ENCODE measurements at regions not wholly inside any gene's neighbourhood (a gene's known extent, or its start where the extent isn't known, plus 50 kb on each side); places are given as distances from the start of the nearest gene placed in this dataset.

DNA sequence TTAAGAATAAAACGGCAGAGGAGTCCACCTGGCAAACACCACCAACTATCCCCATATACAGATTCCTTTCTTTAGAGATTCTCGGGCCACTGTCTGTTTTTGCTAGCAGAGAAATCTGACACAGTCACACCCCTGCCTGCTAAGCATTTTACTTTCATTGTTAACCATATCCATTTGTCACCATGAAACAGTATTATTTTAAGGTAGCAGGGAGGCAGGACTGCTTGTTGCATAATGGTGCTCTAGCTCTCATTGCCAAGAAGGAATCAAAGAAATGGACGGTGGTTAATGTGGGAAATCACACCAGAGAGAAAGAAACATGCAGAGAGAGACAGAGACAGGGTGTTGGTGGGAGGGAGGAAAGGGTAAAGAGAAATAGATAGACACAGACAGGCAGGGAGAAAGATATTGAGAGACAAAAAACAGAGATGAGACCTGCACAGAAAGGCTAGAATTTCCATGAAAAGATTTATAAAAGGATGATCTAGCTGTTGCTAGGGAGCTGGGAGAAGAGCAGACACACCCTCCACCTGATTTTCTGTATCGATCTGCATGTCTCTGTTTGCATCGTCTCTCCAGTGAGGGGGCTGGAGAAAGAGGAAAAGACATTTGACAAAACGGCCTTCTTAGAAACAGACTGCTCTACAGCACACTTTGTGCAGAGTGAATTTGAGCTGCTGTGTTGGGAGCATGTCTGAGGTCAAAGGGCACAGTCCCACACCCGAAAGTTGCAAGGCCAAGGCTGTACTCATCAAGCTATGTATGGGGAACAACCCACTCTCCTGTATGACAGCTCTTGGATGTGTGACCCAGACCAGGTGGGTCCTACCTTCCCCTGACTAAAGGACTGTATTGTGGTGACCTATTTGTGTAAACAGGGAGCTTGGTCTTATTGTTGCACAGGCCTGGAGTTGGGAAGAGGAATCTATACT lies 303.1 kb downstream of the FZD1 start:
- no peaks in the 10 kb centered on the region for H3K79me2 ChIP-seq (ENCODE audit: insufficient read depth, low read length)
- DNase-seq (ENCODE audit: low read depth, low spot score) (no peak), ATAC-seq (no peak)
- no peaks in the 10 kb centered on the region for H3K27me3 ChIP-seq (ENCODE audit: insufficient read depth, low read length)
- no peak overlapping the region for H3K4me2 ChIP-seq (ENCODE audit: low read length)
- RAD21 ChIA-PET (ENCODE audit: low non-redundant PET in 1 of 2, low total read pairs in 2 of 2, uncharacterized antibody in 2 of 2, unreplicated experiment in 2 of 2), result interaction anchor here in 1 of 2 experiments (0.6 kb wide), 1 partner anchor 185 kb away, joined by 3 read pairs; no protein-coding TSS in a partner anchor
- H2AFZ ChIP-seq (ENCODE audit: low read depth, low read length, poor library complexity, severe bottlenecking), result no peak overlapping the region
- no peak overlapping the region for H3K9ac ChIP-seq (ENCODE audit: low read length)
- TF ChIP-seq JUND (IDR thresholded peaks at IDR 0.05) (no peak), EGR1 (IDR thresholded peaks at IDR 0.05; ENCODE audit: low read depth) (no peak), SIN3A (IDR thresholded peaks at IDR 0.05; ENCODE audit: low read depth) (no peak), SRF (IDR thresholded peaks at IDR 0.05; ENCODE audit: low read depth) (no peak), ELF1 (IDR thresholded peaks at IDR 0.05; ENCODE audit: borderline replicate concordance, low read depth) (no peak), FOSL1 (IDR thresholded peaks at IDR 0.05; ENCODE audit: low read depth) (no peak), SP1 (IDR thresholded peaks at IDR 0.05; ENCODE audit: low read depth) (no peak), CBX3 (IDR thresholded peaks at IDR 0.05; ENCODE audit: low read depth) (no peak), YY1 (IDR thresholded peaks at IDR 0.05; ENCODE audit: extremely low read depth, insufficient replicate concordance, low read depth, low read length) (no peak), EZH2 (IDR thresholded peaks at IDR 0.05) (no peak)
- TF ChIP-seq, protein P1, sequence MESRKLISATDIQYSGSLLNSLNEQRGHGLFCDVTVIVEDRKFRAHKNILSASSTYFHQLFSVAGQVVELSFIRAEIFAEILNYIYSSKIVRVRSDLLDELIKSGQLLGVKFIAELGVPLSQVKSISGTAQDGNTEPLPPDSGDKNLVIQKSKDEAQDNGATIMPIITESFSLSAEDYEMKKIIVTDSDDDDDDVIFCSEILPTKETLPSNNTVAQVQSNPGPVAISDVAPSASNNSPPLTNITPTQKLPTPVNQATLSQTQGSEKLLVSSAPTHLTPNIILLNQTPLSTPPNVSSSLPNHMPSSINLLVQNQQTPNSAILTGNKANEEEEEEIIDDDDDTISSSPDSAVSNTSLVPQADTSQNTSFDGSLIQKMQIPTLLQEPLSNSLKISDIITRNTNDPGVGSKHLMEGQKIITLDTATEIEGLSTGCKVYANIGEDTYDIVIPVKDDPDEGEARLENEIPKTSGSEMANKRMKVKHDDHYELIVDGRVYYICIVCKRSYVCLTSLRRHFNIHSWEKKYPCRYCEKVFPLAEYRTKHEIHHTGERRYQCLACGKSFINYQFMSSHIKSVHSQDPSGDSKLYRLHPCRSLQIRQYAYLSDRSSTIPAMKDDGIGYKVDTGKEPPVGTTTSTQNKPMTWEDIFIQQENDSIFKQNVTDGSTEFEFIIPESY (IDR thresholded peaks at IDR 0.05; ENCODE audit: extremely low read depth, insufficient replicate concordance, low read length), result no peak
- TF ChIP-seq, protein P2, sequence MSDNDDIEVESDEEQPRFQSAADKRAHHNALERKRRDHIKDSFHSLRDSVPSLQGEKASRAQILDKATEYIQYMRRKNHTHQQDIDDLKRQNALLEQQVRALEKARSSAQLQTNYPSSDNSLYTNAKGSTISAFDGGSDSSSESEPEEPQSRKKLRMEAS (IDR thresholded peaks at IDR 0.05), result no peak
- TF ChIP-seq, protein P3, sequence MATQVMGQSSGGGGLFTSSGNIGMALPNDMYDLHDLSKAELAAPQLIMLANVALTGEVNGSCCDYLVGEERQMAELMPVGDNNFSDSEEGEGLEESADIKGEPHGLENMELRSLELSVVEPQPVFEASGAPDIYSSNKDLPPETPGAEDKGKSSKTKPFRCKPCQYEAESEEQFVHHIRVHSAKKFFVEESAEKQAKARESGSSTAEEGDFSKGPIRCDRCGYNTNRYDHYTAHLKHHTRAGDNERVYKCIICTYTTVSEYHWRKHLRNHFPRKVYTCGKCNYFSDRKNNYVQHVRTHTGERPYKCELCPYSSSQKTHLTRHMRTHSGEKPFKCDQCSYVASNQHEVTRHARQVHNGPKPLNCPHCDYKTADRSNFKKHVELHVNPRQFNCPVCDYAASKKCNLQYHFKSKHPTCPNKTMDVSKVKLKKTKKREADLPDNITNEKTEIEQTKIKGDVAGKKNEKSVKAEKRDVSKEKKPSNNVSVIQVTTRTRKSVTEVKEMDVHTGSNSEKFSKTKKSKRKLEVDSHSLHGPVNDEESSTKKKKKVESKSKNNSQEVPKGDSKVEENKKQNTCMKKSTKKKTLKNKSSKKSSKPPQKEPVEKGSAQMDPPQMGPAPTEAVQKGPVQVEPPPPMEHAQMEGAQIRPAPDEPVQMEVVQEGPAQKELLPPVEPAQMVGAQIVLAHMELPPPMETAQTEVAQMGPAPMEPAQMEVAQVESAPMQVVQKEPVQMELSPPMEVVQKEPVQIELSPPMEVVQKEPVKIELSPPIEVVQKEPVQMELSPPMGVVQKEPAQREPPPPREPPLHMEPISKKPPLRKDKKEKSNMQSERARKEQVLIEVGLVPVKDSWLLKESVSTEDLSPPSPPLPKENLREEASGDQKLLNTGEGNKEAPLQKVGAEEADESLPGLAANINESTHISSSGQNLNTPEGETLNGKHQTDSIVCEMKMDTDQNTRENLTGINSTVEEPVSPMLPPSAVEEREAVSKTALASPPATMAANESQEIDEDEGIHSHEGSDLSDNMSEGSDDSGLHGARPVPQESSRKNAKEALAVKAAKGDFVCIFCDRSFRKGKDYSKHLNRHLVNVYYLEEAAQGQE (IDR thresholded peaks at IDR 0.05; ENCODE audit: low read depth), result no peak
- TF ChIP-seq, protein P4, sequence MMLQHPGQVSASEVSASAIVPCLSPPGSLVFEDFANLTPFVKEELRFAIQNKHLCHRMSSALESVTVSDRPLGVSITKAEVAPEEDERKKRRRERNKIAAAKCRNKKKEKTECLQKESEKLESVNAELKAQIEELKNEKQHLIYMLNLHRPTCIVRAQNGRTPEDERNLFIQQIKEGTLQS (IDR thresholded peaks at IDR 0.05), result no peak
- TF ChIP-seq, protein P5, sequence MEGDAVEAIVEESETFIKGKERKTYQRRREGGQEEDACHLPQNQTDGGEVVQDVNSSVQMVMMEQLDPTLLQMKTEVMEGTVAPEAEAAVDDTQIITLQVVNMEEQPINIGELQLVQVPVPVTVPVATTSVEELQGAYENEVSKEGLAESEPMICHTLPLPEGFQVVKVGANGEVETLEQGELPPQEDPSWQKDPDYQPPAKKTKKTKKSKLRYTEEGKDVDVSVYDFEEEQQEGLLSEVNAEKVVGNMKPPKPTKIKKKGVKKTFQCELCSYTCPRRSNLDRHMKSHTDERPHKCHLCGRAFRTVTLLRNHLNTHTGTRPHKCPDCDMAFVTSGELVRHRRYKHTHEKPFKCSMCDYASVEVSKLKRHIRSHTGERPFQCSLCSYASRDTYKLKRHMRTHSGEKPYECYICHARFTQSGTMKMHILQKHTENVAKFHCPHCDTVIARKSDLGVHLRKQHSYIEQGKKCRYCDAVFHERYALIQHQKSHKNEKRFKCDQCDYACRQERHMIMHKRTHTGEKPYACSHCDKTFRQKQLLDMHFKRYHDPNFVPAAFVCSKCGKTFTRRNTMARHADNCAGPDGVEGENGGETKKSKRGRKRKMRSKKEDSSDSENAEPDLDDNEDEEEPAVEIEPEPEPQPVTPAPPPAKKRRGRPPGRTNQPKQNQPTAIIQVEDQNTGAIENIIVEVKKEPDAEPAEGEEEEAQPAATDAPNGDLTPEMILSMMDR (IDR thresholded peaks at IDR 0.05 in 2 of 3, conservative IDR thresholded peaks at IDR 0.05 in 1 of 3; ENCODE audit: borderline replicate concordance in 1 of 3, insufficient read depth in 1 of 3, low read depth in 2 of 3, low read length in 2 of 3), result no peak
- POLR2A ChIA-PET, result no interaction called here
- H3K4me1 ChIP-seq (ENCODE audit: control insufficient read depth in 1 of 2, insufficient read depth in 2 of 2, low read length in 2 of 2), result no peaks in the 10 kb centered on the region
- H3K36me3 ChIP-seq (ENCODE audit: control insufficient read depth in 1 of 2, insufficient read depth in 2 of 2, low read length in 2 of 2), result no peaks in the 10 kb centered on the region
- no TSS peak for BruUV-seq (replicated peaks)
- no peaks in the 10 kb centered on the region for H3K9me2 ChIP-seq (ENCODE audit: insufficient read depth)
- H3K4me3 ChIP-seq (replicated peaks in 1 of 2; ENCODE audit: low read depth in 1 of 2, low read length in 2 of 2), result no peak overlapping the region
- intact Hi-C loops (cut with micrococcal nuclease), result no loop called here
- no peaks in the 10 kb centered on the region for H4K20me1 ChIP-seq (ENCODE audit: insufficient read depth)
- H3K27ac ChIP-seq (ENCODE audit: low read depth, low read length), result no peak overlapping the region
- CTCF ChIA-PET, result no interaction called here
- no peaks in the 10 kb centered on the region for H3K9me3 ChIP-seq (ENCODE audit: control insufficient read depth in 1 of 2, insufficient read depth in 1 of 2, low read depth in 1 of 2, low read length in 2 of 2)
